ENCODE measurements at regions not wholly inside any gene's neighbourhood (a gene's known extent, or its start where the extent isn't known, plus 50 kb on each side); places are given as distances from the start of the nearest gene placed in this dataset.

GRCh38 chr5:74530326-74531050 lies 110.0 kb downstream of the ENC1 start:
- SMC1A ChIA-PET (ENCODE audit: uncharacterized antibody, unreplicated experiment): interaction anchor here (0.9 to 1.2 kb wide), 3 partner anchors 9 to 939 kb away, joined by 3 to 5 read pairs (median 3); no protein-coding TSS in a partner anchor
- BruUV-seq (replicated peaks): no TSS peak
- no peaks in the 10 kb centered on the region for H3K79me2 ChIP-seq (ENCODE audit: control insufficient read depth, insufficient read depth, low read length)
- 1% methylated on average over 4 of the region's 4 CpGs for WGBS (ENCODE audit: insufficient coverage, insufficient replicate concordance, low lambda C conversion rate, missing lambda C conversion rate)
- H3K4me3 ChIP-seq: no peak overlapping the region
- in situ Hi-C loops (cut with MboI): no loop called here
- DNase-seq (ENCODE audit: low read depth, low spot score): no peak
- no peak overlapping the region for H3K4me2 ChIP-seq (ENCODE audit: control insufficient read depth, insufficient read depth)
- POLR2A ChIA-PET: no interaction called here
- H3K27me3 ChIP-seq (replicated peaks in 1 of 2; ENCODE audit: control insufficient read depth in 2 of 2, insufficient read depth in 2 of 2, low read length in 1 of 2): no peaks in the 10 kb centered on the region
- no peaks in the 10 kb centered on the region for H3K36me3 ChIP-seq (ENCODE audit: control insufficient read depth in 2 of 2, insufficient read depth in 2 of 2, low read length in 1 of 2)
- no peak for ATAC-seq
- RAD21 ChIA-PET (ENCODE audit: unreplicated experiment): no interaction called here
- intact Hi-C loops (cut with micrococcal nuclease; ENCODE audit: unreplicated experiment): no loop called here
- TF ChIP-seq RUNX3 (IDR thresholded peaks at IDR 0.05; ENCODE audit: low read length) (no peak), PAX8 (IDR thresholded peaks at IDR 0.05) (no peak), NR2C2 (IDR thresholded peaks at IDR 0.05; ENCODE audit: borderline replicate concordance, control insufficient read depth, insufficient read length, low read depth) (no peak)
- H4K20me1 ChIP-seq (ENCODE audit: control insufficient read depth, insufficient read depth): no peaks in the 10 kb centered on the region
- H3K27ac ChIP-seq (ENCODE audit: control insufficient read depth, insufficient read depth): no peak overlapping the region
- peaks cover 7% of the 10 kb centered on the region for H3K9me3 ChIP-seq (replicated peaks; ENCODE audit: control insufficient read depth, insufficient read depth, low read length)
- no peak overlapping the region for H3K9ac ChIP-seq (ENCODE audit: control insufficient read depth, insufficient read depth, low read length)
- CTCF ChIA-PET: interaction anchor here (1.1 kb wide), 1 partner anchor 9 kb away, joined by 3 read pairs; no protein-coding TSS in a partner anchor
- FAIRE-seq: no peak
- H2AFZ ChIP-seq (ENCODE audit: control insufficient read depth, low read depth, low read length): no peak overlapping the region
- no peaks in the 10 kb centered on the region for H3K4me1 ChIP-seq (ENCODE audit: control insufficient read depth, insufficient read depth, low read length)

DNA sequence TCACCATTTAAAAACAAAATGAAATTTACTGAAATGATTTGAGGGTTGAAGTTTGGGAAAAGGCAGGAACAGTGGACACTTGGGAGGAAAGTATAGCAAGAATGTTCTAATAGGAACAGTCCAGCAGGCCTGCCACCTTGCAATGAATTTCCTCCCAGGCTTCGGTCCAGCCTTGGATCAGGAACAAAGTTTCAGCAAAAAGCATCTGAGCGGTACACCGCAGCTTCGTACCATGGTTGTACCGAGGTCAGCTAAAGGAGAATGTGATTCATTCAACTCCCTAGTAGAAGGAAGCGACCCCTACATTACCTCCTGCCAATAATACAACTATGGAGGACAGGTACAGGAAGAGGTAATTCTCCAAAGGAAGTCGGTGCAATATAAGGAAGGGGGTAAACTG lies 111.4 kb downstream of the ENC1 start:
- ATAC-seq (no peak), DNase-seq (ENCODE audit: low read depth, low spot score) (no peak), FAIRE-seq (no peak)
- 61% methylated on average over 7 of the region's 7 CpGs for WGBS (ENCODE audit: insufficient coverage, insufficient replicate concordance, low lambda C conversion rate, missing lambda C conversion rate)
- Histone ChIP-seq H3K27me3 (replicated peaks in 1 of 2; ENCODE audit: control insufficient read depth in 2 of 2, insufficient read depth in 2 of 2, low read length in 1 of 2) (no peaks in the 10 kb centered on the region), H3K9ac (ENCODE audit: control insufficient read depth, insufficient read depth, low read length) (no peak overlapping the region), H3K4me3 (no peak overlapping the region), H2AFZ (ENCODE audit: control insufficient read depth, low read depth, low read length) (no peak overlapping the region), H3K4me1 (ENCODE audit: control insufficient read depth, insufficient read depth, low read length) (no peaks in the 10 kb centered on the region), H3K79me2 (ENCODE audit: control insufficient read depth, insufficient read depth, low read length) (no peaks in the 10 kb centered on the region), H3K9me3 (replicated peaks; ENCODE audit: control insufficient read depth, insufficient read depth, low read length) (peaks cover 2% of the 10 kb centered on the region; the same call in 2 of the 3 replicates), H3K4me2 (ENCODE audit: control insufficient read depth, insufficient read depth) (no peak overlapping the region), H3K27ac (ENCODE audit: control insufficient read depth, insufficient read depth) (no peak overlapping the region), H4K20me1 (ENCODE audit: control insufficient read depth, insufficient read depth) (no peaks in the 10 kb centered on the region), H3K36me3 (ENCODE audit: control insufficient read depth in 2 of 2, insufficient read depth in 2 of 2, low read length in 1 of 2) (no peaks in the 10 kb centered on the region)
- ChIA-PET POLR2A (interaction anchor here (1.1 kb wide), 1 partner anchor 37 kb away, joined by 3 read pairs; no protein-coding TSS in a partner anchor), CTCF (no interaction called here), SMC1A (ENCODE audit: uncharacterized antibody, unreplicated experiment) (interaction anchor here (1.0 kb wide), 2 partner anchors 19 to 223 kb away, joined by 3 read pairs; no protein-coding TSS in a partner anchor), RAD21 (ENCODE audit: unreplicated experiment) (interaction anchor here (1.7 kb wide), 1 partner anchor 111 kb away, joined by 5 read pairs; the partner anchor contains the start of gene ENC1)
- no TSS peak for BruUV-seq (replicated peaks)
- in situ Hi-C loops (cut with MboI): no loop called here
- TF ChIP-seq NR2F1 (conservative IDR thresholded peaks at IDR 0.05) (no peak), JUND (IDR thresholded peaks at IDR 0.05; ENCODE audit: low read depth, low read length) (no peak), ATF3 (IDR thresholded peaks at IDR 0.05; ENCODE audit: borderline replicate concordance, extremely low read depth, low read depth, low read length) (no peak), IKZF1 (conservative IDR thresholded peaks at IDR 0.05) (no peak), KLF5 (IDR thresholded peaks at IDR 0.05; ENCODE audit: partially characterized antibody) (no peak), LARP7 (IDR thresholded peaks at IDR 0.05) (no peak), CREB1 (IDR thresholded peaks at IDR 0.05; ENCODE audit: low read depth) (no peak), MYB (IDR thresholded peaks at IDR 0.05; ENCODE audit: borderline replicate concordance, low read depth, low read length) (no peak), MEF2A (IDR thresholded peaks at IDR 0.05; ENCODE audit: insufficient read depth, low read depth, low read length) (no peak)
- intact Hi-C loops (cut with micrococcal nuclease; ENCODE audit: unreplicated experiment): no loop called here
